HEK293 (cell line): ENCODE measurements at regions not wholly inside any gene's neighbourhood (a gene's known extent, or its start where the extent isn't known, plus 50 kb on each side); places are given as distances from the start of the nearest gene placed in this dataset.

Experiments used
- FEZF1 ChIP-seq: fragments of 450-650 bp; formaldehyde crosslinking; IDR thresholded peaks from 2 replicates; pipeline ENCODE4 v1.5.1; 2016; ENCODE audit warnings: missing biosample characterization, missing genetic modification characterization
- GLIS1 ChIP-seq: fragments of 450-650 bp; formaldehyde crosslinking; IDR thresholded peaks from 2 replicates; pipeline ENCODE4 v1.5.1; 2016; ENCODE audit warnings: missing biosample characterization, missing genetic modification characterization
- KLF7 ChIP-seq: fragments of 450-650 bp; formaldehyde crosslinking; IDR thresholded peaks from 2 replicates; pipeline ENCODE4 v1.5.1; 2016; ENCODE audit warnings: missing biosample characterization, missing genetic modification characterization, borderline replicate concordance
- ZNF221 ChIP-seq: fragments of 450-650 bp; formaldehyde crosslinking; IDR thresholded peaks from 2 replicates; pipeline ENCODE4 v1.5.1; 2017; ENCODE audit warnings: missing biosample characterization, missing genetic modification characterization, borderline replicate concordance
- ZNF664 ChIP-seq: fragments of 450-650 bp; formaldehyde crosslinking; IDR thresholded peaks from 2 replicates; pipeline ENCODE4 v1.5.1; 2016; ENCODE audit warnings: missing biosample characterization, missing genetic modification characterization
- TF ChIP-seq, protein P1 (sequence below): fragments of 450-650 bp; formaldehyde crosslinking; IDR thresholded peaks from 2 replicates; pipeline ENCODE4 v1.5.1; 2016; ENCODE audit warnings: missing biosample characterization, missing genetic modification characterization
- TF ChIP-seq, protein P2 (sequence below): fragments of 450-650 bp; formaldehyde crosslinking; IDR thresholded peaks from 2 replicates; pipeline ENCODE4 v1.5.1; 2017; ENCODE audit warnings: missing biosample characterization, missing genetic modification characterization

DNA sequence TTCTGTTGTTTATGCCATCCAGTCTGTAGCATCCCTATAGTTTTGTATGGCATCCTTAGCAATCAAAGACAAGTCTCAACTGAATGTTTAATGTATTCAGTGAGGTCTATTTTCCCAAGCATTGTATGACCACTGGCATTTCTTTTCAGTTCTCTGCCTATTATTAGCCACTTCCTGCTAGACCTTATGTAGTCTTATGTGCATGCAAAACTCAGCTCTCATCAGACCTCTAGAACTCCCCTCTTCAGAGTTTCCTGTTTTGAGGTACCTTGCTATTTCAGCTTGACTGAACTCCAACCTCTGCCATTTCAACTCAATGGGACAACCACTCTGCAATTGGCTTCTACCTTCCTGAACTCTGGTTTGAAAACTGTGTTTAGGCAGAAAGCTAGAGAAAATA is 113.2 kb downstream of the SLC25A46 start:
- TF ChIP-seq ZNF664 (tag by site-specific recombination): no peak
- no peak for TF ChIP-seq FEZF1 (tag by site-specific recombination)
- TF ChIP-seq, protein P1, sequence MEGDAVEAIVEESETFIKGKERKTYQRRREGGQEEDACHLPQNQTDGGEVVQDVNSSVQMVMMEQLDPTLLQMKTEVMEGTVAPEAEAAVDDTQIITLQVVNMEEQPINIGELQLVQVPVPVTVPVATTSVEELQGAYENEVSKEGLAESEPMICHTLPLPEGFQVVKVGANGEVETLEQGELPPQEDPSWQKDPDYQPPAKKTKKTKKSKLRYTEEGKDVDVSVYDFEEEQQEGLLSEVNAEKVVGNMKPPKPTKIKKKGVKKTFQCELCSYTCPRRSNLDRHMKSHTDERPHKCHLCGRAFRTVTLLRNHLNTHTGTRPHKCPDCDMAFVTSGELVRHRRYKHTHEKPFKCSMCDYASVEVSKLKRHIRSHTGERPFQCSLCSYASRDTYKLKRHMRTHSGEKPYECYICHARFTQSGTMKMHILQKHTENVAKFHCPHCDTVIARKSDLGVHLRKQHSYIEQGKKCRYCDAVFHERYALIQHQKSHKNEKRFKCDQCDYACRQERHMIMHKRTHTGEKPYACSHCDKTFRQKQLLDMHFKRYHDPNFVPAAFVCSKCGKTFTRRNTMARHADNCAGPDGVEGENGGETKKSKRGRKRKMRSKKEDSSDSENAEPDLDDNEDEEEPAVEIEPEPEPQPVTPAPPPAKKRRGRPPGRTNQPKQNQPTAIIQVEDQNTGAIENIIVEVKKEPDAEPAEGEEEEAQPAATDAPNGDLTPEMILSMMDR (tag by site-specific recombination): no peak
- no peak for TF ChIP-seq KLF7 (tag by site-specific recombination)
- no peak for TF ChIP-seq ZNF221 (tag by site-specific recombination)
- TF ChIP-seq, protein P2, sequence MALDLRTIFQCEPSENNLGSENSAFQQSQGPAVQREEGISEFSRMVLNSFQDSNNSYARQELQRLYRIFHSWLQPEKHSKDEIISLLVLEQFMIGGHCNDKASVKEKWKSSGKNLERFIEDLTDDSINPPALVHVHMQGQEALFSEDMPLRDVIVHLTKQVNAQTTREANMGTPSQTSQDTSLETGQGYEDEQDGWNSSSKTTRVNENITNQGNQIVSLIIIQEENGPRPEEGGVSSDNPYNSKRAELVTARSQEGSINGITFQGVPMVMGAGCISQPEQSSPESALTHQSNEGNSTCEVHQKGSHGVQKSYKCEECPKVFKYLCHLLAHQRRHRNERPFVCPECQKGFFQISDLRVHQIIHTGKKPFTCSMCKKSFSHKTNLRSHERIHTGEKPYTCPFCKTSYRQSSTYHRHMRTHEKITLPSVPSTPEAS: no peak
- no peak for TF ChIP-seq GLIS1 (tag by site-specific recombination)
